ENCODE measurements at regions not wholly inside any gene's neighbourhood (a gene's known extent, or its start where the extent isn't known, plus 50 kb on each side); places are given as distances from the start of the nearest gene placed in this dataset.

DNA sequence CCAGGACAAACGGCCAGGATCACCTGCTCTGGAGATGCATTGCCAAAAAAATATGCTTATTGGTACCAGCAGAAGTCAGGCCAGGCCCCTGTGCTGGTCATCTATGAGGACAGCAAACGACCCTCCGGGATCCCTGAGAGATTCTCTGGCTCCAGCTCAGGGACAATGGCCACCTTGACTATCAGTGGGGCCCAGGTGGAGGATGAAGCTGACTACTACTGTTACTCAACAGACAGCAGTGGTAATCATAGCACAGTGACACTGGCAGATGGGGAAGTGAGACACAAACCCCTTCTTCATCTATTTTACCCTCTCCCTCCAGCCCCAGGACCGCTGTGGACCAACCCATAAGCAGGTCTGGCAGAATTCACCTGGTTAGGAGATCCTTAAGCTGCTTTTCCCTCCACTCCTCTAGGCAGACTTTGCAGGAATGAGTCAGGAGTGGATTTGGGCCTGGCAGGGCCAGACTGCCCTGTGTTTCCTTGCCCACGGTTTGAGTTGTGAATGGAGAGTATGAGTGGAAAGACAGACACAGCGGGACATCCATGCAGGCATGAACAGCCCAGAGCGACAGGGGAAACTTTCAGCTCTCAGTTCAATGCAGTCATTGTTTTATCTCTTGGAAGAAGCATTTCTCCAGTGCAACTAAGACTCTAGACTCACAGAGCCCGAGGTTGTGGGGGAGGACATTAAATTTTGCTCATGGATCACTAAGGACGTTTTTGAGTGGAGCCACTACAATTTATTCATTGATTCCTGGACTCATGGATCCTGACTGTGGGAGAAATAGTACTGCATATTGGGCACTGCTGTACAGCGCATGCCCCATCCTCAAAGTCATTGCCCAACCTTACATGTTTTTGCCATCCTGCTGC is 75.3 kb upstream of the IGLL5 start:
- CTCF ChIA-PET: interaction anchor here (1.0 to 13.8 kb wide), 6 partner anchors 10 to 337 kb away, joined by 3 to 191 read pairs (median 4); no protein-coding TSS in a partner anchor
- Mint-ChIP-seq H3K27ac (no peak overlapping the region), H3K4me1 (peaks cover 45% of the 10 kb centered on the region), H3K4me3 (no peak overlapping the region), H3K27me3 (peaks cover 10% of the 10 kb centered on the region), H3K36me3 (peaks cover 3% of the 10 kb centered on the region), H3K9me3 (no peaks in the 10 kb centered on the region)
- no peak for DNase-seq

GRCh38 chr22:22813126-22814075 is 74.2 kb upstream of the IGLL5 start:
- Mint-ChIP-seq H3K9me3 (no peaks in the 10 kb centered on the region), H3K4me3 (no peak overlapping the region), H3K36me3 (peaks cover 3% of the 10 kb centered on the region), H3K4me1 (peaks cover 57% of the 10 kb centered on the region), H3K27ac (no peak overlapping the region), H3K27me3 (peaks cover 10% of the 10 kb centered on the region)
- CTCF ChIA-PET: interaction anchor here (2.0 to 13.8 kb wide), 3 partner anchors 26 to 68 kb away, joined by 4 to 191 read pairs (median 151); no protein-coding TSS in a partner anchor
- no peak for DNase-seq

- Mint-ChIP-seq H3K36me3 (peaks cover 6% of the 10 kb centered on the region), H3K27ac (peak overlapping the region; percentile 21), H3K4me3 (no peak overlapping the region), H3K9me3 (no peaks in the 10 kb centered on the region), H3K27me3 (peaks cover 2% of the 10 kb centered on the region), H3K4me1 (peaks cover 71% of the 10 kb centered on the region)
- no peak for DNase-seq
- CTCF ChIA-PET: interaction anchor here (1.1 to 13.8 kb wide), 5 partner anchors 9 to 142 kb away, joined by 3 to 191 read pairs (median 3); no protein-coding TSS in a partner anchor
Measured at GRCh38 chr22:22814666-22815396, 72.8 kb upstream of the IGLL5 start.

- Mint-ChIP-seq H3K36me3 (peaks cover 6% of the 10 kb centered on the region), H3K27ac (peak overlapping the region; percentile 86), H3K9me3 (no peaks in the 10 kb centered on the region), H3K4me1 (peaks cover 73% of the 10 kb centered on the region), H3K27me3 (no peaks in the 10 kb centered on the region), H3K4me3 (no peak overlapping the region)
- CTCF ChIA-PET: interaction anchor here (1.1 to 13.8 kb wide), 6 partner anchors 8 to 141 kb away, joined by 3 to 191 read pairs (median 3); no protein-coding TSS in a partner anchor
- no peak for DNase-seq
Measured at GRCh38 chr22:22815397-22816170, 72.0 kb upstream of the IGLL5 start.

- no peaks in the 10 kb centered on the region for H3K9me3 Mint-ChIP-seq
- DNase-seq: no peak
- H3K27ac Mint-ChIP-seq: no peak overlapping the region
- peaks cover 8% of the 10 kb centered on the region for H3K36me3 Mint-ChIP-seq
- H3K4me3 Mint-ChIP-seq: no peak overlapping the region
- peaks cover 73% of the 10 kb centered on the region for H3K4me1 Mint-ChIP-seq
- CTCF ChIA-PET: interaction anchor here (1.4 to 13.8 kb wide), 3 partner anchors 9 to 65 kb away, joined by 3 to 191 read pairs (median 151); no protein-coding TSS in a partner anchor
- no peaks in the 10 kb centered on the region for H3K27me3 Mint-ChIP-seq
Measured at GRCh38 chr22:22816171-22816514, 71.5 kb upstream of the IGLL5 start.

DNA sequence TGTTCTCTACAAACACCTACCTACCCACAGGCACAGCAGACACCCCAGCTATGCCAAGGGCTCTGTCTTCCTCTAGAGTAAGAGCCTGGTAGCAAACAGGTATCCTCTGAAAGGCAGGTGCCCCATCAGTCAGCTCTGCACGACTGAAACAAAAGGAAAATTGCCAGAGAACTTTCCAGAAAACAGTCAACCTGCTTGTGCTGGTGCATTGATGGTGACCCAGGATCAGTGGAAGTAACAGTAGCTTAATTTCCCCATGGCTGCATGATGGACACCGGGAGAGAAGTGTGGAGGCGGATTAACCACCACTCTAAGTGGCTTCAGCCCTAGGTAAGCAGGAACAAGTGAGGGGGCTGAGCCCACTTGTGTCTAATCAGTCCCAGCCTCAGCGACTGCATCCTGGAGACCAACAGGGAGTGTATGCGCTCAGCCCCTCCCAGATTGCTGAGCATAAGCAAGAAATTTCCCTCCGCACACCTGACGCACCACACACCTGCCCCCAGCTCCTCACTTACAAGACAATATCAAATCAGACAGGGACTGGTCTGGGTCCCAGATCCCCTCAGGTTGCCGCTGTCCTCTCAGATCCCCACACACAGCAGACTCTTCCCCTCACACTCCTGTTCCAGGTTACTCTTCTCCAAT is 70.7 kb upstream of the IGLL5 start:
- Mint-ChIP-seq H3K36me3 (peaks cover 8% of the 10 kb centered on the region), H3K9me3 (no peaks in the 10 kb centered on the region), H3K4me3 (no peak overlapping the region), H3K27me3 (no peaks in the 10 kb centered on the region), H3K27ac (no peak overlapping the region), H3K4me1 (peaks cover 80% of the 10 kb centered on the region)
- DNase-seq: no peak
- CTCF ChIA-PET: interaction anchor here (1.4 to 13.8 kb wide), 4 partner anchors 7 to 65 kb away, joined by 3 to 191 read pairs (median 82); no protein-coding TSS in a partner anchor

DNA sequence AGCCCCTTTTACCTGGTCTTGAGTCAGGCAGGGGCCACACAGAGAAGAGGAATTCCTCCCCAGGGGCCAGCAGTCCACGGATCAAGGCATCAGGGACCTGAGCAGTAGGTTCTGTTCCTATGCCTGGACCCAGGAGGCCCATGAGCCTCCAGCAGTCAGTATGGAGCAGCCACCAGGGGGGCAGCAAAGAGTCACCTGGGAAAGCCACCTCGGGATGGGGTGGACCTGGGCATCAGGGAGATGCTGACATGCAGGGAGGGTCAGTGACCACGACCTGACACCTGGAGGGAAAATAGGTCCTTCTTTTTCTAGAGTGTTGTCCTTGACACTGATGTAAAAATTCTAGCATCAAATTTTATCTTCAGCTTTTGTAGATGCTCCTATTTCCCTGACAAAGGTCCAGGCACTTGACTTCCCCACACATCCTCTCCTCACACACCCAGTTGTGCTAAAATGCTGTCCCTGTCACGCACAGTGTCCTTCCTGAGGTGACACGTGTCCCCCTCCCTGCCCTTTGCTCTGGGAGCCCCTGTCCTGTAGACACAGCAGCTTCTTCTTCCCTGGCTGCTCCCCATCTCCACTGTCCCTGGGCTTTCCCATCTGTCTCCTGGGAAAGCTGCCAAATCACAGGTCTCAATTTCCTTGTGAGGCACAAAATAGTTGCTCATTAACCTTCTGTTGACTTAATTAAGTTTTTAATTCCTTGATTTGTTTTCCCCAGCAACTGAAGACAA is 70.0 kb upstream of the IGLL5 start:
- Mint-ChIP-seq H3K36me3 (peaks cover 8% of the 10 kb centered on the region), H3K4me3 (no peak overlapping the region)
- CTCF ChIA-PET: interaction anchor here (1.8 to 13.8 kb wide), 3 partner anchors 8 to 64 kb away, joined by 6 to 151 read pairs (median 14); no protein-coding TSS in a partner anchor

GRCh38 chr22:22818202-22818538 is 69.4 kb upstream of the IGLL5 start:
- H3K27ac Mint-ChIP-seq: peak overlapping the region; percentile 99

More for the DNA sequence above, 70.0 kb upstream of the IGLL5 start:
- no peak for DNase-seq
- no peaks in the 10 kb centered on the region for H3K27me3 Mint-ChIP-seq
- peak overlapping the region; percentile 99 for H3K27ac Mint-ChIP-seq
- H3K4me1 Mint-ChIP-seq: peaks cover 88% of the 10 kb centered on the region
- no peaks in the 10 kb centered on the region for H3K9me3 Mint-ChIP-seq

GRCh38 chr22:22818861-22819855 is 68.5 kb upstream of the IGLL5 start:
- Mint-ChIP-seq H3K4me1 (peaks cover 97% of the 10 kb centered on the region), H3K27me3 (no peaks in the 10 kb centered on the region), H3K9me3 (no peaks in the 10 kb centered on the region), H3K36me3 (peaks cover 8% of the 10 kb centered on the region), H3K27ac (peak overlapping the region; percentile 99), H3K4me3 (peak overlapping the region; percentile 68)
- peak; percentile 80 for DNase-seq
- CTCF ChIA-PET: interaction anchor here (0.6 to 13.8 kb wide), 11 partner anchors 9 to 66 kb away, joined by 3 to 151 read pairs (median 3); no protein-coding TSS in a partner anchor

More at GRCh38 chr22:22818202-22818538, 69.4 kb upstream of the IGLL5 start:
- Mint-ChIP-seq H3K36me3 (peaks cover 8% of the 10 kb centered on the region), H3K4me1 (peaks cover 92% of the 10 kb centered on the region), H3K4me3 (no peak overlapping the region), H3K27me3 (no peaks in the 10 kb centered on the region), H3K9me3 (no peaks in the 10 kb centered on the region)
- DNase-seq: no peak
- CTCF ChIA-PET: interaction anchor here (0.8 to 13.8 kb wide), 5 partner anchors 8 to 65 kb away, joined by 3 to 151 read pairs (median 6); no protein-coding TSS in a partner anchor

DNA sequence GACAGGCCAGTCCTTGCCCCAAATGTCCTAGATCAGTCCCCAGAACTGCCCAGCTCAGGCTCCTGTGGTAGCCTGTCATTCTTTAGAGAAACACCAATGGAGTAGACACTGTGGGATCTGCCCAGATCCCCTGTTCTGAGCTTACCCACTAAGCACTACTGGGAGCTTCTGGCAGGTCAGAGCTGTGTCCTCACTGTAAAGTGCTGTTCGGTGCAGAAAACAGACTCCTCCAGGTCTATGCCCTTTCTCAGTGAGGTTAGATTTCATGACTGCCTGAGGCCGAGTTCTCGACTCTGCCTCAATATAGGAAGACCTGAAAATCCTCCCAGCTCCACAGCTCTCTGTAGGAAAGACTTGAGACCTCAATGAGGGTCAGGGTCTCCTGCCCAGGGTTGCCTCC is 67.5 kb upstream of the IGLL5 start:
- no peak for DNase-seq
- Mint-ChIP-seq H3K4me1 (peaks cover 94% of the 10 kb centered on the region), H3K27me3 (no peaks in the 10 kb centered on the region), H3K36me3 (peaks cover 8% of the 10 kb centered on the region), H3K9me3 (no peaks in the 10 kb centered on the region), H3K27ac (peak overlapping the region; percentile 99), H3K4me3 (peak overlapping the region; percentile 68)
- CTCF ChIA-PET: interaction anchor here (0.9 to 3.3 kb wide), 6 partner anchors 10 to 32 kb away, joined by 3 to 14 read pairs (median 3); no protein-coding TSS in a partner anchor

DNA sequence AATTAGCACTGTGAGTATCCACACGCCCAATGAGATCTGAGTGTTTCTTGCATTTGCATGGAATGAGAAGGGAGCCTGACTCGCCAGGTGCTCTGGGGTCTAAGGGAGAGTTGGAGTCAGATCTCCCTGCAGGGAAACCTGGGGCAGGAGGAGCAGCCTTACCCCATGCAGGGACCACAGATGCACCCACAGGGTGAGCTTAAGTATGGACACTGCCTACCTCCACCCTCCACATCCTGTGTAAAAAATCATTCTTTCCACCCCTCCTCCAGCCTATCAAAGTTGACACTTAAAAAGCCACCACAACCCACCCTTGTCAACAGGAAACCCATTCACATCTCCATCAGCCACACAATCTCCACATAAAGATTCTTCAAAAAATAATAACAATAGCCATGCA is 67.0 kb upstream of the IGLL5 start:
- H3K9me3 Mint-ChIP-seq: no peaks in the 10 kb centered on the region
- no peaks in the 10 kb centered on the region for H3K27me3 Mint-ChIP-seq
- peaks cover 94% of the 10 kb centered on the region for H3K4me1 Mint-ChIP-seq
- H3K36me3 Mint-ChIP-seq: peaks cover 6% of the 10 kb centered on the region
- H3K4me3 Mint-ChIP-seq: peak overlapping the region; percentile 68
- DNase-seq: peak; percentile 76
- CTCF ChIA-PET: interaction anchor here (1.0 to 3.3 kb wide), 3 partner anchors 11 to 27 kb away, joined by 3 to 14 read pairs (median 6); no protein-coding TSS in a partner anchor
- H3K27ac Mint-ChIP-seq: peak overlapping the region; percentile 99

Data from activated naive CD4-positive, alpha-beta T cell treated with anti-CD3 and anti-CD28 coated beads, Interleukin-2, amount 10 ng/mL, durations not matched to agents 7 days and 5 days (primary cell).